ENCODE measurements at regions not wholly inside any gene's neighbourhood (a gene's known extent, or its start where the extent isn't known, plus 50 kb on each side); places are given as distances from the start of the nearest gene placed in this dataset.

- POLR2A ChIA-PET = no interaction called here
- Histone ChIP-seq H3K27me3 (ENCODE audit: control insufficient read depth in 2 of 2, insufficient read depth in 2 of 2, low read length in 2 of 2) (no peaks in the 10 kb centered on the region), H3K79me2 (ENCODE audit: control insufficient read depth, insufficient read depth, low read length) (no peaks in the 10 kb centered on the region), H3K9me3 (replicated peaks; ENCODE audit: control insufficient read depth, insufficient read depth, low read length) (peaks cover 2% of the 10 kb centered on the region), H3K4me3 (replicated peaks in 1 of 3; ENCODE audit: insufficient read depth in 1 of 3, low read depth in 1 of 3, low read length in 3 of 3) (no peak overlapping the region), H3K27ac (ENCODE audit: insufficient read depth, low read depth, low read length) (no peak overlapping the region), H3K9ac (replicated peaks; ENCODE audit: extremely low read depth, insufficient read depth, low read length) (no peak overlapping the region), H3K4me2 (ENCODE audit: insufficient read depth, low read length) (no peak overlapping the region), H3K9me1 (replicated peaks; ENCODE audit: control insufficient read depth, extremely low read depth, insufficient read depth, low read length) (no peaks in the 10 kb centered on the region), H4K20me1 (replicated peaks; ENCODE audit: control insufficient read depth, extremely low read depth, insufficient read depth, low read length) (no peaks in the 10 kb centered on the region), H3K36me3 (ENCODE audit: control insufficient read depth in 2 of 2, extremely low read depth in 1 of 2, insufficient read depth in 2 of 2, low read length in 2 of 2) (no peaks in the 10 kb centered on the region), H3K4me1 (ENCODE audit: control insufficient read depth, extremely low read depth, insufficient read depth, low read length) (no peaks in the 10 kb centered on the region), H2AFZ (ENCODE audit: low read depth, low read length) (no peak overlapping the region)
- CTCF ChIA-PET = no interaction called here
- no TSS peak for BruUV-seq (replicated peaks)
- dilution Hi-C loops (cut with MboI; ENCODE audit: extremely low pct_ligation_motif_present, low sequenced_read_pairs) = no loop called here
- DNase-seq (ENCODE audit: low read depth, low spot score) (no peak), FAIRE-seq (no peak)
- no peak for TF ChIP-seq POLR2AphosphoS5 (IDR thresholded peaks at IDR 0.05; ENCODE audit: insufficient read depth, low read depth, low read length)
- TF ChIP-seq JUN (IDR thresholded peaks at IDR 0.05; ENCODE audit: borderline replicate concordance, insufficient read depth, insufficient read length, low read depth) = no peak
- TF ChIP-seq CTCF (IDR thresholded peaks at IDR 0.05; ENCODE audit: extremely low read depth in 1 of 2, insufficient read depth in 1 of 2, low read depth in 1 of 2, low read length in 2 of 2) = no peak
- TF ChIP-seq POLR2A (IDR thresholded peaks at IDR 0.05; ENCODE audit: low read depth, low read length) = no peak
- TF ChIP-seq FOS (IDR thresholded peaks at IDR 0.05; ENCODE audit: borderline replicate concordance, insufficient read depth, low read length) = no peak
- TF ChIP-seq EZH2 (IDR thresholded peaks at IDR 0.05; ENCODE audit: borderline replicate concordance, low read depth, low read length, severe bottlenecking) = no peak
- no peak for TF ChIP-seq MYC (IDR thresholded peaks at IDR 0.05; ENCODE audit: low read depth, low read length)
- no peak for TF ChIP-seq GATA2 (IDR thresholded peaks at IDR 0.05; ENCODE audit: insufficient read depth, insufficient read length, low read depth, low read length)
- no peak for TF ChIP-seq MAX (IDR thresholded peaks at IDR 0.05; ENCODE audit: insufficient read depth, insufficient read length)
- intact Hi-C loops (cut with micrococcal nuclease) = no loop called here
Observed at GRCh38 chr4:61027939-61028338, 172.2 kb upstream of the ADGRL3 start.
